HUES48 (cell line): ENCODE measurements at regions not wholly inside any gene's neighbourhood (a gene's known extent, or its start where the extent isn't known, plus 50 kb on each side); places are given as distances from the start of the nearest gene placed in this dataset.

Experiments used
- H3K27ac ChIP-seq: one replicate; pipeline ENCODE4 v1.7.0; 2013; ENCODE audit warnings: low read depth, low read length, inconsistent platforms
- H3K27me3 ChIP-seq: 2 replicates; pipeline ENCODE4 v1.6.1; 2013; ENCODE audit warnings: mild to moderate bottlenecking, low read length; ENCODE audit not compliant: control insufficient read depth, insufficient read depth
- H3K36me3 ChIP-seq: 2 replicates; pipeline ENCODE4 v1.6.1; 2013; ENCODE audit warnings: low read length; ENCODE audit not compliant: control insufficient read depth, insufficient read depth
- H3K4me1 ChIP-seq: 2 replicates; pipeline ENCODE4 v1.6.1; 2013; ENCODE audit warnings: mild to moderate bottlenecking, low read length; ENCODE audit not compliant: control insufficient read depth, insufficient read depth
- H3K4me3 ChIP-seq: 2 replicates; pipeline ENCODE4 v1.5.1; 2013; ENCODE audit warnings: mild to moderate bottlenecking, low read depth, low read length
- H3K9ac ChIP-seq: 2 replicates; pipeline ENCODE4 v1.6.1; 2013; ENCODE audit warnings: mild to moderate bottlenecking, low read depth, low read length, moderate library complexity
- H3K9me3 ChIP-seq: 2 replicates; pipeline ENCODE4 v1.6.1; 2013; ENCODE audit warnings: low read length; ENCODE audit not compliant: control insufficient read depth, insufficient read depth

DNA sequence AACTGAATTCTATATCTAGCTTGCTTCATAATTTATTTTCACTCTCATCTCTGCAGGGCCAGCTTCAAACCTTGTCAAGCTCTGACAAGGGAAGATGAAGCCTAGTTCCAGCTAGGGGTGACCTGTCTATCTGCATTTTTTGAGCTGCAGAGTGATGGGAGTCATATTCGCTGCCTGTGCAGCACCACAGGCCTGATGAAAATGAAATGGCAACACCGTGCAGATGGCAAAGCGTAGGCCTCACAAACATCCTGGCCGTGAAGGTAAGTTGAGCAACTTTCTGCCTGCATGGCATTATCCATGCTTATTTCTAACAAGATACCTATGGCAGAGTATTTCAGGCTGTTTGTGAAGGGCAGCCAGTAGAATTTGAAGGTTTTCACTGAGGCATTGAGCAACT lies 86.4 kb upstream of the C1QTNF9B start:
- Histone ChIP-seq H3K27ac (no peak overlapping the region), H3K36me3 (no peaks in the 10 kb centered on the region), H3K9me3 (no peaks in the 10 kb centered on the region), H3K9ac (no peak overlapping the region), H3K4me1 (peaks cover 8% of the 10 kb centered on the region), H3K4me3 (no peak overlapping the region), H3K27me3 (no peaks in the 10 kb centered on the region; the same call in 1 of the 2 replicates)

DNA sequence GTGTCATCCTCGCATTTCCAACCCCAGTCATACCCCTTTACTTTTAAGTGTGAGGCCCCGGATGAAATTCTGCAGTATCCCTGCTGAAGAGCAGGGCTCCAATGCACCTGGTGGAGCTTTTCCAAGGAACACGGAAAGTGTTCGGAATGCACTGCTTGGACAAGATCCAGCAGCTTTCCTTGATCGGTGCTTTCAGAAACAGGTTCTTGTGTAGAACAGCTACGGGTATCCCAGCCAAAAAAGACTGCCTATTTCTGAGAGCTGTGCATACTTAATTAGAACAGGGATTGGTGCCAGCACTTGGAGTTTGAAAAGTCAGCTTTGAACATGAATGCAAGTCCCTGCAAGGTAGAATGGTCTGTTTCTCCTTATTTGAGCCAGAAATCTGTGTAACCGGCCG lies 87.2 kb upstream of the C1QTNF9B start:
- H3K4me3 ChIP-seq, result no peak overlapping the region
- H3K9me3 ChIP-seq, result no peaks in the 10 kb centered on the region
- no peak overlapping the region for H3K27ac ChIP-seq
- no peaks in the 10 kb centered on the region for H3K36me3 ChIP-seq
- no peak overlapping the region for H3K9ac ChIP-seq
- H3K4me1 ChIP-seq, result peaks cover 3% of the 10 kb centered on the region; the same call in 1 of the 2 replicates
- H3K27me3 ChIP-seq, result no peaks in the 10 kb centered on the region; the same call in 1 of the 2 replicates

DNA sequence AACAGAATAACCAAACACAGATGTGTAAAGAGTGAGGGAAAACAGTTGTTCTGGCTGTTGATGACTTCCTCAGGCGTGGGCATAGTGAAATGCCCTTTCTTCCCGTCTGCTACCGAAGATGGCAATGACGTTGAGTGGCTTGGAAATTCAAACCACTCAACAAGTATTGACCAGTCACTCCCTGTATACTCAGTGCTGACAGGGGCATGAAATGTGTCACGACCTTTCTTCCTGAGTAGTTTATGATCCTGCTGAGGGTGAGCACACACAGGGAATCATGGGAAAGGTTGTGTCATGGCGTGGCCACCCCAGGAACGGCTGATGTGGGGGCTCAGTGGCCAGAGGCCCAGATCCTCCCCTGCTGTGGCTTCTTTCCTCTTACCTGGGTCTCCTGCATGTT lies 87.8 kb upstream of the C1QTNF9B start:
- Histone ChIP-seq H3K36me3 (no peaks in the 10 kb centered on the region), H3K4me3 (no peak overlapping the region), H3K27ac (no peak overlapping the region), H3K9ac (no peak overlapping the region), H3K27me3 (no peaks in the 10 kb centered on the region; the same call in 1 of the 2 replicates), H3K4me1 (peaks cover 3% of the 10 kb centered on the region; the same call in 1 of the 2 replicates), H3K9me3 (no peaks in the 10 kb centered on the region)

DNA sequence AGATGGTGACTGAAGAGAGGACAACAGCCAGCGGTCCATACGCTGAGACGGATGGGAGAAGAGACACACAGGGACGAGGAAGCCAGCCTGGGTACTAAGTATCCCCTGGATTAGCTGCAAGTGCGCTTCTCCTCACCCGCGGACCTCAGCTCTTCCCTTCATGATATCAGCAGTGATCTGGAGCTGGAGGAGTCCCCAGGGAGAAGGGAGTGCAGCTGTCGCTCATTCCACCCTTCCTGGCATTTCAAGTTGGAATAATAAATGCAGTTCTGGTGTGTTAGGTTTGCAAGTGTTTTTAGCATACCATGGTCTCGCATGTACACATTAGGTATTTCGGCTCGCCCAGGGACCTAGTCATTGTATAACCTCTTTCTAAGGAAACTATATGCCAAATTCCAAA lies 88.5 kb upstream of the C1QTNF9B start:
- no peak overlapping the region for H3K4me3 ChIP-seq
- no peaks in the 10 kb centered on the region; the same call in 1 of the 2 replicates for H3K27me3 ChIP-seq
- no peaks in the 10 kb centered on the region for H3K4me1 ChIP-seq
- no peaks in the 10 kb centered on the region for H3K9me3 ChIP-seq
- H3K36me3 ChIP-seq, result no peaks in the 10 kb centered on the region
- H3K9ac ChIP-seq, result no peak overlapping the region
- H3K27ac ChIP-seq, result no peak overlapping the region

DNA sequence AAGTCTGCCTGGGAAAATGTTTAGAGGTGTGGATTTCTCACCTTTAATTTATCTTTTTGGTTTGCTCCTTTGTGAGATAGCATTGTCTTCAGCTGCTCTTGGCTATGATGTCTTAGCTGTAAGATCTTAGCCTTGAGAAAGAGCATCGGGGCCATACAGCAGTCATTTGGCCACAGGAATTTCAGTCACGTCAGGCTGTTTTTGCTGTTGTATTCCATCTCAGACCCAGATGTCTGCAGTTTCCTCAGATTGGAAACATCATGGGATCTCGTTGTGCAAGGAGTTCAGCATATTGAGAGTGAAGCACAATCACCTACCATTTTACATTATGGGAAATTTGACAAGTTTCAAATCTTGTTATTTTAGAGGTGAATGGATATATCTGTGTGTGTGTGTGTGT lies 89.3 kb upstream of the C1QTNF9B start:
- Histone ChIP-seq H3K9ac (no peak overlapping the region), H3K36me3 (no peaks in the 10 kb centered on the region), H3K9me3 (no peaks in the 10 kb centered on the region), H3K4me1 (no peaks in the 10 kb centered on the region), H3K27me3 (no peaks in the 10 kb centered on the region; the same call in 1 of the 2 replicates), H3K27ac (no peak overlapping the region), H3K4me3 (no peak overlapping the region)

DNA sequence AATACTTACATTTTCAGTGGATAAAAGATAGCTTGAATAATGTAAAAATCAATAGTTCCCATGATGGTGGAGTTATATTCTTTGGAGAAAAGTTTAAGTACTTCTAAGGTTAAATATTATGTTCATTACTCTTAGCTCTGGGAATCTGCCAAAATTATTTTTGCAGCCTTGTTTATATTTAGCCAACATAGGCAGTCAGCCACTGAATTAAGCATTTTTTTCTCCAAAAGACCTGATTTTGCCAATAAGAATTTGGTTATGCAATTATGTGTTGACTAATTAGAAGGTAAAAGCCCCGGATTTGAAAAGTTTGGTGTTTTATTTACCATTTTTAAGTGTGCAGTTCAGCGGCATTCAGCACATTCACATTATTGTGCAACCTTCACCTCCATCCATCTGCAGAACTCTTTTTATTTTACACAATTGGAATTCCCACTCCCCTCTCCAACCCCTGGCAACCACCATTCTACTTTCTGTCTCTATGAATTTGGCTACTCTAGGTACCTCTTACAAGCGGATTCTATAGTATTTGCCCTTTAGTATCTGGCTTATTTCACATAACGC lies 90.1 kb upstream of the C1QTNF9B start:
- Histone ChIP-seq H3K9me3 (no peaks in the 10 kb centered on the region), H3K9ac (no peak overlapping the region), H3K27ac (no peak overlapping the region), H3K4me3 (no peak overlapping the region), H3K27me3 (no peaks in the 10 kb centered on the region; the same call in 1 of the 2 replicates), H3K4me1 (no peaks in the 10 kb centered on the region), H3K36me3 (no peaks in the 10 kb centered on the region)

DNA sequence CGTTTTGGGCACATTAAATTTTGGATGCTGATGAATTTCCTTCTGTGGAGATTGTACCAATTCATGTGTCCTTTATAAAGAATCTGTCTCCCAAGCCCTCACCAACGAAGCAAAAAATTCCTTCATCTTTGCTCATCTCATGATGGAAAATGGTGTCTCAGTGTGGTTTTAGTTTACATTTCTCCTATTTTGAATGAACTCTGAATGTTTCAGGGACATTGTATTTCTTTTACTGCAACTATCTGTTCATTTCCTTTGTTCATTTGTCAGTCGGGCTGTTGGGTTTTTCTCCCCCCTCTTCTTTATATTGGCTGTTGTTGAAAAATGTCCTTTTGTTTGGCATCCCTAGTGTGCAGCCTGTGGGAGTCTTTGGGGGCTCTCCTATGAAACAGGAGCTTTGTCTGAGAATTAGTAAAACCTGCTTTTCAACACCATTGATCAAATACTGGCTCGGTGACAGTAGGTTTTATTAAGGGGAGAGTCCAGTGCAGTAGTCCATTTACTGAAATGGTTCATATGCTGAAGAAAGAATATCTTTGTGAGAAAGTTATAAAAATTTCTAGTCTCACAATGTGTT lies 91.3 kb upstream of the C1QTNF9B start:
- H3K27ac ChIP-seq, result no peak overlapping the region
- no peak overlapping the region for H3K9ac ChIP-seq
- H3K4me1 ChIP-seq, result no peaks in the 10 kb centered on the region
- H3K4me3 ChIP-seq, result no peak overlapping the region
- no peaks in the 10 kb centered on the region; the same call in 1 of the 2 replicates for H3K27me3 ChIP-seq
- no peaks in the 10 kb centered on the region for H3K36me3 ChIP-seq
- no peaks in the 10 kb centered on the region for H3K9me3 ChIP-seq

DNA sequence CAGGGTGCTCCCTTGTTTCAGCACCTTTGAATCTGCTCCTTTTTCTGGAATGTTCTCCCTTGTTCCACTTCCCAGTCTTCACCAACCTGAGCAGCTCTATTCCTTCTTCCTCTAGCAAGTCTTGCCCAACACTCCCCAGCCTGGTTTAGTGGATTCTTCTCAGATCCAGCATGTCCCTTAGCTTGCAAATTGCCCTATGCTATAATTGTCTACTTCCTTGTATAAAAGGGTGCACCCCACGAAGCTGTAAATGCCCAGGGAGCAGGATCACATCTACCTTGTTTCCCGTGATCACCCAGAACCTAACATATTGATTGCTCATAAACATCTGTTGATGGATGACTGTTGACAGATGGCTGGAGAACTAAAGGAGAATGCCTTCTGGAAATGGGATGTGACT lies 93.2 kb upstream of the C1QTNF9B start:
- Histone ChIP-seq H3K9ac (no peak overlapping the region), H3K36me3 (no peaks in the 10 kb centered on the region), H3K27me3 (no peaks in the 10 kb centered on the region; the same call in 1 of the 2 replicates)

DNA sequence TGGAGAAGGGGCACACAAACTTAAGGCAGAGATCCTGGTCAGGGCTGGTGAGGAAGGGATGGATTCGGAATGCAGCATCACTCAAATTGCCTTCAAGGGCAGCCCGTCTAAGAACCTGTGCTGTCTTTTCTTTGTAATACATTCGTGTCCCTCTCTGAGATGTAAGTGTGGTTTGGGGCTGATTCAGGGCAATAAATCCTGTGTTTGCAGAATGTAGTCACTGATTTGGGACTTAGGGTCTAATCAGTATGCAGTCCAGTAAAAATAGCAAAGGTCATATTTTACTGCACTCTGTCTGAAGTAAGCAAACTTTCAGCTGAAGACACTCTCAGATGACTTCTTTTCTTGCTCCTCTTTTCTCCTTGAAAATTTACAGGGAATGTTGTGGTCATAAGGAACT lies 93.8 kb upstream of the C1QTNF9B start:
- Histone ChIP-seq H3K9me3 (no peaks in the 10 kb centered on the region), H3K9ac (no peak overlapping the region), H3K36me3 (no peaks in the 10 kb centered on the region), H3K4me1 (no peaks in the 10 kb centered on the region), H3K4me3 (no peak overlapping the region), H3K27me3 (no peaks in the 10 kb centered on the region; the same call in 1 of the 2 replicates), H3K27ac (no peak overlapping the region)

More for the DNA sequence above, 93.2 kb upstream of the C1QTNF9B start:
- Histone ChIP-seq H3K9me3 (no peaks in the 10 kb centered on the region), H3K4me1 (no peaks in the 10 kb centered on the region), H3K27ac (no peak overlapping the region), H3K4me3 (no peak overlapping the region)

DNA sequence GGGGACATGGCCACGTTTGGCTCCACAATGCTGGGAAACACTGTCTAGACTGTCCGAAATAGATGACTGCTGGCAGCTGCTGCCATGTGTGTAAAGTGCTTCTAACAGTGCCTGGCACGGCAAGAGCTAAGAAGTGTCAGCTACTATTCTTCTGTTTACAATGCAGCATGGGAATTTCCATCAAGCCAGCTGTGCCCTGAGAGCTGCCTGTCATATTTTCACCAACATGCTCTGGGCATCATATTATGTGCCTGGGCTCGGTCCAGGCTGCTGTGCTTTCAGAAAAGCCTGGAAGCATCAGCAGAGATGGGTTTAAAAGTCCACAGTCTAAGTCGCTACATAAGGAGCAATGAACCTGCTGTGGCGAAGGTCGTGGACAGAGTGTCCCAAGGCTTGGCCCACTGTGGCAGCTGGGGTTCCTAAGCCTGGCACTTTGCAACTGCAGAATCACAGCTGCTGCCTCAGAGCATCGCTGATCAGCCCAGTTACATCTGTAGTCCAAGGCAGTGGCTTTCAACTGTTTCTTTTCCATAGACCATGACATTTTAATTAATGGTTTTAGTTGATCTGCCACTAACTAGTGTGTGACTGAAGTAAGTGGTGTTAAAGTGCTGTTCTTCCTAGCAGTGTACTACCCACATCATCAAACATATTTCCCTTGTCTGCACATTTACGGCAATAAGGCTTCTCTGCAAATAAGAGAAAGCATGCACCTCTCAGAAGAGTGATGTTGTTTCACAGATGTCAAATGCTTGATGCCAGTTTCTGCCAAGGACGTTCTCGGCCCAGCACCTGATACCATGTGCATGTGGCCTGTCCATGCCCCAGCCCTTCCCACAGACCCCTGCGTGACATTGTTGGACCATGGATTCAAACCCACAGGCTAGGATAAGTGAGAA lies 95.7 kb upstream of the C1QTNF9B start:
- Histone ChIP-seq H3K27ac (no peak overlapping the region), H3K9me3 (no peaks in the 10 kb centered on the region), H3K9ac (no peak overlapping the region), H3K36me3 (no peaks in the 10 kb centered on the region), H3K27me3 (no peaks in the 10 kb centered on the region; the same call in 1 of the 2 replicates), H3K4me3 (no peak overlapping the region), H3K4me1 (no peaks in the 10 kb centered on the region)

DNA sequence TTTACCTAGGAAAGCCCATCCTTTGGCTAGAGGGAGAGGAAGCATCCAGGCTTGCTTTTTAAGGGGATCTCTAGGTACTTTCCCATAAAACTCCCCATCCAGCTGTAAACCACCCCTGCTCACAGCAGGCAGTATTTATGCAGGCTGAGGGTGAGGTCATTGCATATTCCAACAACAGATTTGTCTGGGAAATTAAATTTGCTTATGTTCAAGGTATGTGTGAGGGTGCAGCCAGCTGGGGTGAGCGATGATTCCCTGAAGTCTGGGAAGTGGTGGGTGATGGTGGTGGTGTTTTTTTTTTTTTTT lies 96.3 kb upstream of the C1QTNF9B start:
- H3K27me3 ChIP-seq, result no peaks in the 10 kb centered on the region; the same call in 1 of the 2 replicates
- no peaks in the 10 kb centered on the region for H3K9me3 ChIP-seq
- H3K36me3 ChIP-seq, result no peaks in the 10 kb centered on the region
- H3K27ac ChIP-seq, result no peak overlapping the region
- H3K4me1 ChIP-seq, result no peaks in the 10 kb centered on the region
- no peak overlapping the region for H3K9ac ChIP-seq
- H3K4me3 ChIP-seq, result no peak overlapping the region
